ENCODE measurements at regions not wholly inside any gene's neighbourhood (a gene's known extent, or its start where the extent isn't known, plus 50 kb on each side); places are given as distances from the start of the nearest gene placed in this dataset.

DNA sequence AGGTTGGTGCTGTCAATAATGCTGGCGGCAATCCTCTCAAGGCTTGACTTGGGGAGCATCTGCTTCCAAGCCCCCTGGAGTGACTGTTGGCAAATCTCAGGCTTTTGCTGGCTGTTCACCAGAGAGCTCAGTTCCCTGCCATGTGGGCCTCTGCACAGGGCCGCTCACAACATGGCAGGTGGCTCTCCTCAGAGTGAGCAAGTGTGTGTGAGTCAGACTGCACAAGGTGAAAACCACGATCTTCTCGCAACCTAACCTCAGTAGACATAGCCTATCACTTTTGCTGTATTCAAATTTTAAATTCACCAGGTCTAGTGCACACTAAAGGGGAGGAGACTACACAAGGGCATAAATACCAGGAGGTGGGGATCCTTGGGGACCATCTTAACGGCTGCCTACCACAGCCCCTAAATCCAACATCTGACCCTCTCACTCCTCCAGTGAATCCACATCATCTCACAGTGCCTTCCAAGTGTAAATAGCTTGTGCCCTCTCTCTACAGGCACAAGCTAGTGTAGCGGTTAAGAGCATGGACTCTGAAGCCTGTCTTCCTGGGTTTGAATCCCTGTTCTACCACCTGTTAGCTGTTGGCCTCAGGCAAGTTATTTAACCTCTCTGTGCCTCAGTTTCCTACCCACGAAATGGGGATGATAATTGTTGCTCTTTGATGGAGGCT, 187.7 kb upstream of the CXCR4 start:
- no peak for DNase-seq
- Mint-ChIP-seq H3K36me3 (ENCODE audit: insufficient read depth, unreplicated experiment) (no peaks in the 10 kb centered on the region), H3K4me3 (ENCODE audit: low read depth, unreplicated experiment) (no peak overlapping the region), H3K9me3 (ENCODE audit: low read depth, unreplicated experiment) (no peaks in the 10 kb centered on the region), H3K27ac (ENCODE audit: unreplicated experiment) (no peak overlapping the region), H3K4me1 (ENCODE audit: low read depth, unreplicated experiment) (no peaks in the 10 kb centered on the region), H3K27me3 (ENCODE audit: unreplicated experiment) (peaks cover 10% of the 10 kb centered on the region)
- CTCF ChIA-PET = no interaction called here
- TF ChIP-seq, protein P1, sequence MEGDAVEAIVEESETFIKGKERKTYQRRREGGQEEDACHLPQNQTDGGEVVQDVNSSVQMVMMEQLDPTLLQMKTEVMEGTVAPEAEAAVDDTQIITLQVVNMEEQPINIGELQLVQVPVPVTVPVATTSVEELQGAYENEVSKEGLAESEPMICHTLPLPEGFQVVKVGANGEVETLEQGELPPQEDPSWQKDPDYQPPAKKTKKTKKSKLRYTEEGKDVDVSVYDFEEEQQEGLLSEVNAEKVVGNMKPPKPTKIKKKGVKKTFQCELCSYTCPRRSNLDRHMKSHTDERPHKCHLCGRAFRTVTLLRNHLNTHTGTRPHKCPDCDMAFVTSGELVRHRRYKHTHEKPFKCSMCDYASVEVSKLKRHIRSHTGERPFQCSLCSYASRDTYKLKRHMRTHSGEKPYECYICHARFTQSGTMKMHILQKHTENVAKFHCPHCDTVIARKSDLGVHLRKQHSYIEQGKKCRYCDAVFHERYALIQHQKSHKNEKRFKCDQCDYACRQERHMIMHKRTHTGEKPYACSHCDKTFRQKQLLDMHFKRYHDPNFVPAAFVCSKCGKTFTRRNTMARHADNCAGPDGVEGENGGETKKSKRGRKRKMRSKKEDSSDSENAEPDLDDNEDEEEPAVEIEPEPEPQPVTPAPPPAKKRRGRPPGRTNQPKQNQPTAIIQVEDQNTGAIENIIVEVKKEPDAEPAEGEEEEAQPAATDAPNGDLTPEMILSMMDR (IDR thresholded peaks at IDR 0.05; ENCODE audit: unreplicated experiment) = no peak
- intact Hi-C loops (cut with micrococcal nuclease; ENCODE audit: unreplicated experiment) = no loop called here
- BruUV-seq (replicated peaks) = no TSS peak

DNA sequence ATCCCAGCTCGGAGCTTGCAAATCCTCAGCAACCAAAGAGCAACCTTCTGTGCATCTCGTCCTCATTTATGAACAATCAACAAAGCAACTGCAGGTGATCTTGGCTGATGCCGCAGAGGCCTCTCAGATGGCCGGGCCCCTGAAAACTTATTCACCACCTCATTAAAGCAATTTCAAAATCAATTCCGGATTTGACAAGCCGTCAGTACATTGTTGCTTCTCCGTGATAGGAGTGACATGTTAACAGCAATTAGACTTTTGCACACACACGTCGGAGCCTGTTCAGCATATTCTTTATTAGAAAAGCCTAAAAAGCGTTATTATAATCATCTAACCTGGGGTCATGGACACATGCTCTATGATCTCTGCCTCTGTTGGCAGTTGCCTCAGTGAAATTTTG, 183.1 kb upstream of the CXCR4 start:
- Mint-ChIP-seq H3K27ac (ENCODE audit: unreplicated experiment) (no peak overlapping the region), H3K9me3 (ENCODE audit: low read depth, unreplicated experiment) (no peaks in the 10 kb centered on the region), H3K4me3 (ENCODE audit: low read depth, unreplicated experiment) (no peak overlapping the region), H3K27me3 (ENCODE audit: unreplicated experiment) (peaks cover 10% of the 10 kb centered on the region), H3K36me3 (ENCODE audit: insufficient read depth, unreplicated experiment) (no peaks in the 10 kb centered on the region), H3K4me1 (ENCODE audit: low read depth, unreplicated experiment) (no peaks in the 10 kb centered on the region)
- DNase-seq = no peak
- no TSS peak for BruUV-seq (replicated peaks)
- TF ChIP-seq, protein P1 (IDR thresholded peaks at IDR 0.05; ENCODE audit: unreplicated experiment) = no peak
- CTCF ChIA-PET = no interaction called here
- intact Hi-C loops (cut with micrococcal nuclease; ENCODE audit: unreplicated experiment) = no loop called here

DNA sequence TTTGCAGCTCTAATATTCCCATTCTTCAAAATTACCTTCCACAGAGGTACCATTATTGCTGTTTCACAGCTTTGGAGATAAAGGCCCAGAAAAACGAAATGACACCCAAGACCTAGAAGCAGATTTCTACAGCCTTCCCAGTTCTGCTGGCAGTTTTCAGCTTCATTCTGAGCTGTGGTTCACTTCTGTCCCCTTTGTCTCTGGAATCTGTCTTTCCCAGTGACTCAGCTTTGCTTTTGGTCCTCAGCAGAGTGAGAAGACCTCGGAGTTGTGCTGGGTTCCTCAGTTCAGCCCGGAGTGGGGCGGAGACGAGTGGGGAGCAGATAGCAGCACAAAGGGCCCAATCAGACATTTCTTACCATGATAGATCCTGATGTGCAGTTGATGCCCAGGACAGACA, 180.7 kb upstream of the CXCR4 start:
- CTCF ChIA-PET = interaction anchor here (0.6 kb wide), 1 partner anchor 688 kb away, joined by 4 read pairs; no protein-coding TSS in a partner anchor
- no peaks in the 10 kb centered on the region for H3K4me1 Mint-ChIP-seq (ENCODE audit: low read depth, unreplicated experiment)
- no peak for DNase-seq
- H3K4me3 Mint-ChIP-seq (ENCODE audit: low read depth, unreplicated experiment) = no peak overlapping the region
- intact Hi-C loops (cut with micrococcal nuclease; ENCODE audit: unreplicated experiment) = no loop called here
- H3K36me3 Mint-ChIP-seq (ENCODE audit: insufficient read depth, unreplicated experiment) = no peaks in the 10 kb centered on the region
- H3K9me3 Mint-ChIP-seq (ENCODE audit: low read depth, unreplicated experiment) = no peaks in the 10 kb centered on the region
- BruUV-seq (replicated peaks) = no TSS peak
- no peak overlapping the region for H3K27ac Mint-ChIP-seq (ENCODE audit: unreplicated experiment)
- TF ChIP-seq, protein P1 (IDR thresholded peaks at IDR 0.05; ENCODE audit: unreplicated experiment) = no peak
- peaks cover 7% of the 10 kb centered on the region for H3K27me3 Mint-ChIP-seq (ENCODE audit: unreplicated experiment)

DNA sequence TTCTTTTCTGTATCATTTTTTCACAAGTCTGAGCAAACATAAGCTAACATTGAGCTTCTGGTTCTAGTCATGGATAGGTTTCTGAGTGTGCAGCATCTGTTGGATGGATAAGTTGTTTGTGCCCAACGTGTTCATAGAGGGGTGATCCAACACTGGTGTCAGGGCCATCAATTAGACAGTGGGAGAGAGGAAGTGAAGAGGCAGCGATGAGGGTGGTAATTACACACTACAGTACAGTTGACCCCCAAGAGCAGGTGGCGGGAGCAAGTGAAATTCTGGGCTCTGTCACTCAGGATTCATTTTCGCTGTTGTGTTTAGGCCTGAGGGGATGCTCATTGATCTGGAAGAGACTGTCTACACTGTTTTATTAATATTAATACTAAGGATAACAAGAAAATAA, 180.0 kb upstream of the CXCR4 start:
- CTCF ChIA-PET = no interaction called here
- TF ChIP-seq, protein P1 (IDR thresholded peaks at IDR 0.05; ENCODE audit: unreplicated experiment) = no peak
- intact Hi-C loops (cut with micrococcal nuclease; ENCODE audit: unreplicated experiment) = no loop called here
- Mint-ChIP-seq H3K36me3 (ENCODE audit: insufficient read depth, unreplicated experiment) (no peaks in the 10 kb centered on the region), H3K27ac (ENCODE audit: unreplicated experiment) (no peak overlapping the region), H3K27me3 (ENCODE audit: unreplicated experiment) (peaks cover under 1% of the 10 kb centered on the region), H3K4me1 (ENCODE audit: low read depth, unreplicated experiment) (no peaks in the 10 kb centered on the region), H3K4me3 (ENCODE audit: low read depth, unreplicated experiment) (no peak overlapping the region), H3K9me3 (ENCODE audit: low read depth, unreplicated experiment) (no peaks in the 10 kb centered on the region)
- no peak for DNase-seq
- no TSS peak for BruUV-seq (replicated peaks)
